Hematopoietic multipotent progenitor cell (in vitro differentiated cells): ENCODE measurements at regions not wholly inside any gene's neighbourhood (a gene's known extent, or its start where the extent isn't known, plus 50 kb on each side); places are given as distances from the start of the nearest gene placed in this dataset.

Experiments used
- DNase-seq, 3 donors: peaks; one replicate each; pipeline ENCODE4 v3.0.0-alpha.2; 2011 to 2015; ENCODE audit warnings: low read depth in 2 of 3, low spot score in 2 of 3

- DNase-seq = no peak
These were observed 79.6 kb upstream of the HMHB1 start for GRCh38 chr5:143732402-143732801.

- no peak for DNase-seq
These were observed 81.7 kb upstream of the HMHB1 start for GRCh38 chr5:143730112-143730801.

- DNase-seq = no peak
These were observed 82.5 kb upstream of the HMHB1 start for GRCh38 chr5:143729334-143729946.

DNA sequence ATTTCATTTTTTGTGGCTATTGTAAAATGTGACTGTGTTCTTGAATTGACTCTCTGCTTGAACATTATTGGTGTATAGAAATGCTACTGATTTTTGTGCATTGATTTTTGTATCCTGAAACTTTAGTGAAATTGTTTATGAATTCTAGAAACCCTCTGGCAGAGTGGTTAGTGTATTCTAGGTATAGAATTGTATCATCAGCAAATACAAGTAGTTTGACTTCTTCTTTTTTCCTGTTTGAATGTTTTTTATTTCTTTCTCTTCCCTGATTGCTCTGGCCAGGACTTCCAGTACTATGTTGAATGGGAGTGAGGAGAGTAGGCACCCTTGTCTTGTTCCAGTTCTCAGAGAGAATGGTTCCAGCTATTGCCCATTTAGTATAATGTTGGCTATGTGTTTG, 88.8 kb upstream of the HMHB1 start:
- no peak for DNase-seq

DNA sequence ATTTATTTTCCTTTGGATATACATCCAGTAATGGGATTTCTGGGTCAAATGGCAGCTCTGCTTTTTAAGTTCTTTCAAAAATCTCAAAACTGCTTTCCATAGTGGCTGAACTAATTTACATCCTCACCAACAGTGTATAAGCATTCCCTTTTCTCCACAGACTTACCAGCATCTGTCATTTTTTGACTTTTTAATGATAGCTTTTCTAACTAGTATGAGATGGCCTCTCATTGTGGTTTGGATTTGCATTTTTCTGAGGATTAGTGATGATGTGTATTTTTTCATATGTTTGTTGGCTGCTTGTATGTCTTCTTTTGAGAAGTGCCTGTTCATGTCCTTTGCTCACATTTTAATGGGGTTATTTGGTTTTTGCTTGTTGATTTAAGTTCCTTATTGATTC, 90.0 kb upstream of the HMHB1 start:
- no peak for DNase-seq

GRCh38 chr5:143720689-143721088, 91.3 kb upstream of the HMHB1 start:
- DNase-seq = no peak

GRCh38 chr5:143717400-143717799, 94.6 kb upstream of the HMHB1 start:
- peak in 2 of 3 donors; percentile 48 to 89 for DNase-seq

DNA sequence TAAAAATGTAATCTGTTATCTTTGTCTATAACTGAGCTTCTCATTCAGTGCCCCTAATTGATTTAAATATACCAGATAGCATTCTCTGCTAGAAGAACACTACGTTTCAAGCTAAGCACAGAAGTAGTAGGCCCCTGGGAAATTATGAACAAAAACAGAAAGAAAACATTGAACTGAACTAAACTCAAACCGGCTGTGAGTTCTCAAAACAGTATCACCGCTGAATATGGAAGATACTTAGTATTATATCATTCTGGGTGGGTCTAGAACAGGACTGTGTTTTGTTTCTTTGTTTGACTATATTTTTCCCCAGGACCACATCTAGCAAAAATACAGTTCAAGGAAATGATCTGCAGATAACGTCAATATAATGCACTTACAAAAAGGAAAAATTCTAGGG, 95.1 kb upstream of the HMHB1 start:
- no peak for DNase-seq

DNA sequence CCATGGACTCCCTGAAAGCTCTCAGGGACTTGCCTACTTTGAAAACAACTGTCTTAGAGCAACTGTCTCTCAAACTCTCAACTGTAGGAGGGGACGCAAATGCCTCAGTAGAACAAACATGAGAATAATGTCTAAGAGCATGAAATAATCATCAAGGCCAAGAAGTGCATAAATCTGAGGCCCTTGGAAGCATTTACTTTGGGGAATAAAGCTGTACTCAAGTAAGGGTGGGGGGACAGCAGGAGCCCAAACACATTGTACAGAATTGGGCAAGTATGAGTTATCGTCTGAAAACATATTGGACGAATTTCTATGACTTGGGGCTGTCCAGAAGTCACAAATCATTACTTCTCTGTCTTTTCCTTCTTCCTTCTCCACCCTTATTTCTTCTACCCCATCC, 96.3 kb upstream of the HMHB1 start:
- no peak for DNase-seq

DNA sequence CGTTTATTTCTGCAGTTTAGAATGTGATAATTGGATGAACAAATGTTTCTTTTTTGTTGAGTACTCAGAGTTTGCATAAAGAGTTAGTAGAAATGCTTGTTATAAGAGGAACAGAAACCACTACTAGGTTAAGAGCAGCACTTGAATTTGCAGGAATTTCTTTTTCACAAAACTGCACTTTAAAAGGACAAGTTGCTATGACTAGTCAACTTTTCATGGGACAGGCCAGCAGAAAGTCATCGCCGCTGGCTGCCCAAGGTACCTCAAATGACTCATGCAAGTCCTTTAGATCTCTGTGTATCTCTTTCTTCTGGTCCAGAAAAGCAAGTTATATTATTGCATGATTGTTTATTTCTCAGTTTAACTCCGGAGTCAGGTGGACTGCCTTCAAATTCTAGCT, 97.3 kb upstream of the HMHB1 start:
- no peak for DNase-seq

DNA sequence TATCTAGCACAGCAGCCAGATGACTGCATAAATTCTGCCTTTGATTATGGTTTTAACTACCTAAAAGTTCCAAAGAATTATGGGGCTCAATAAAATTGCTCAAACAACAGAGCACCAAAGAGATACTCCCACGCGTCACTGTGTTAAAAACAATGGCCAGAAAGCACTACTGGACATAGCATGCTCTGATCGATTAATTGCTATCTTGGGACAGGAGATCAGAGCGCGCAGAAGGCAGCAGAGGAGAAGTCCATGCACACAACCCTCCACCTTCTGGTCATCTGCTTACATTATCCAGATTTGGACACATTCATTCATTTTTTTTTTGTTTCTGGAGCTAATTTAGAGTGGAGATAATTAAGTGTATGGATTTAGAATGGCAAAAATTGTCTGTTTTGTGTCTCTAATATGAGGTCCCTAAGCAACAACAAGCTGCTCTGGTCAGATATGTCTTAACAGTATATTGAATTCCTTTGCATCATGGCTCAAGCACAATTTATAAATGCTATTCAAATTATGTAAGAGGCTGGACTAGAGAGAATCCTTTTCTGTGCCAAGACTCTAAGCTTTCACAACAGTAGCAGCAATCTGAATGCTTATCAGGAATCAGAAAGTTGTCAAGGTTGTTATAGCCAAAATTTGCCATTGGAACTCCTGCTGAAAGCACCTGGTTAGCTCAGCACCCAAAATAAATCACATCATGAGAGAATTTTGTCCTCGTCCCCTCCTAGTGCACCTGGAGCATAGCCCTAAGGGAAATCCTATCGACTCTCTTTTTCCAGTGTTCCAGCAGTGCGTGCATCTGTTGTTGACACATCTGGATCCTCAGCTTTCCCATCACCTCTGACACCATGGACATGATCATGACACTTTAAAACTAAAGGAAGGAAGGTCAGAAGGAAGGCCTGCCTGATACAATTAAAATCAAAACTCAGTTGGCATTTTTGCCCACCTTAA, 98.6 kb upstream of the HMHB1 start:
- DNase-seq = no peak

DNA sequence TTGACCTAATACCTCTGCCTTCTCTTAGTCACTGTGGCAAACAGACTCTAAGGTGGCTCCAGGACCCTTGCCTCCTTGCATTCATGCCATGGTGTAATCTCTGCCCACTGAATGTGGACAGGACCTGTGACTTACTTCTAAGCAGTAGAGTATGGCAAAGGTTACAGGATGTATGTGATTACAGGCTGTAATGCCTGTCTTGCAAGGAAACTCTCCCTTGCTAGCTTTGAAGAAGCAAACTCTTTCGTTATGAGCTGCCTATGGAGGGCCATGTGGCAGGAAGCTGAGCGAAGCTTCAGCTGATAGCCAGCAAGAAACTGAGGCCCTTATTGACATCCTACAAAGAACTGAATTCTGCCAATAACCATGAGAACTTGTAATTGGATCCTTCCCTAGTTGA, 103.3 kb upstream of the HMHB1 start:
- DNase-seq = no peak

DNA sequence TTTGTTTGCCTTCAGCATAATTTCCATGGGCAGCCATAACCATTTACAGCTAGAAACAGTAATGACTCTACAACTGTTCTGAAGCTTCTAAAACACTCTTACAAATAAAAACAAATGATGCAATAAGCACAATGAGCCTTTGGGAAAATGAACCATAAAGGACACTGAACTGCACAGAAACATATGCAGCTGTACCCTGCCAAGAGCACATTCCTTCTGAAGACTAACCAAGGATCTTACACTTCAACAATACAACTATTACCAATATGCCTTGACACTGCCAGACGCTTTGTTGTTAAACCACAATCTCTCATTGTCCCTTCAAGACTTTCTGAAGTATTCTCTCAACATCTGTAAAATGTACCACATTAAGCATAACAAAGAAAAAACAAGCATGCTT, 104.2 kb upstream of the HMHB1 start:
- no peak for DNase-seq

DNA sequence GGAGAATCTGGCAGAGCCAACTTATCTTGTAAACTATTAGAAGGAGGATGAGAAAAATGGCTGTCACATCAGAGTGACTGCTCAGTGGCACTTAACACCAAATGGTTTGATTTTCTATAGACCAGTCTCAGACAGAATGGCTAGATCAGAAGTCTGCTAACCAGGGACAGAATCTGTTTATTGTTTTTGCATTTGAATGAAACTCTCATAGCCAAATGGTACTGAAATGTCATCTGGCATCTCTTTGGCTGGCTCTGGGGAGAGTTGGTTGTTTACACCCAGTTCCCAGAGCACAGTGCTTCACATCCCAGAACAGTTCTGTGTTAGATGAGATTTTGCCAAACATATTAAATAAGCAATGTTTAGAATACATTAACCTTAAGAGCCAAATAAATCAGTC, 106.6 kb upstream of the HMHB1 start:
- DNase-seq = no peak

- no peak for DNase-seq
These were observed 108.3 kb upstream of the HMHB1 start for GRCh38 chr5:143703659-143704058.

DNA sequence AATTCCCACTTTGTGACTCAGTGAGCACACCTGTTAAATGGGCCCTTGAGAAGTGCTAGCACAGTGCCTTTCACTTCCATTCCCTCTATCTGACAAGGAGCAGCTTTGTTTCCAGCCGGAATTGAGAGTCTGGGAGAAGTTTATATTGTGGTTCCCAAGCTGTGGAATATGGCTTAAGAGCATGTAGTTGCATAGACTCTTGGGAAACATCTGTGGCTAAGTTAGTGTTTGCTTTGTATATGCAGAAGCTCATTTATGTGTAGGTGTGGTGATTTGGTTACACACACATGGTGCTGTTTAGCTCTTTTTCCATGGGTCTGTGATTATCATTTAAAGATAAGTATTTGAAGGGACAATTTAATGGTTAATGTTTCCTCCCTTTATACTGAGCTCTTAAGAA, 110.5 kb upstream of the HMHB1 start:
- no peak for DNase-seq

- no peak for DNase-seq
These were observed 111.0 kb upstream of the HMHB1 start for GRCh38 chr5:143700994-143701393.

DNA sequence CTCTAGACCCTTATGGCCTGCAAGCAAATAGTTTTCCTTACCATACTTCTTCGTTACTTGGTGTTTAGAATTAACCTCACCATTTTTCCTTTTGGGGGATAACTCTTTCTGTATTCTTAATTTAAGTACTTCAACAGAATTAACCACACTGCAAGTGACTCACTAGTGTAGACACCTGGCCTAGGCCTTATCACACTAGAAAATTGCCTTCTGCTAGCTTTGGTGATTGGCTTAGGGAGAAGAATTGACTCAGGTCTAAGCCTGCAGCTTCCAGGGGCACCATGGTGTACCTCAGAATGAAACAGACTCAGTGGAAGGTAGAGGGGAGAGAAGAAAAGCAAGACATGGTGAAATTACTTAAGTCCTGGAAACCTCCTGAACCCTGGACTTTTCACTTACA, 112.8 kb upstream of the HMHB1 start:
- no peak for DNase-seq

DNA sequence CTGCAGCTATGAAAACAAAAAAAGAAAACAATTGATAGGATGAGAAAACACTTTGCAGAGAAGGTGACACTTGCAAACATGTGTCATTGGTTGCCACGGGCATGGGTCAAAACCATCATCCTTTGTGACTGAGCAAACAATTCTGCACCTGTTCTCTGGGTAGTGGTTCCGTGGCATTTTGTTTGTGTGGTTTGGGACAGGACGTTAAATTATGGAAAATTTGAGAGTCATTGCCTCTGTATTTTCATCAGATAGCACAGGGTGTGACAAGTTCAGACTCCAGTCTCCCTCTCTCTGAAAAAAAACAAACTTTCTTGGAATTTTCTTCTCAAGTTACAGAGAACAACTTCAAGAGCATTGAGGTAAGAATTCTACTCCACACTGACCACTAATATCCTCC, 113.4 kb upstream of the HMHB1 start:
- DNase-seq = no peak

GRCh38 chr5:143696921-143697320, 115.0 kb upstream of the HMHB1 start:
- DNase-seq = no peak

DNA sequence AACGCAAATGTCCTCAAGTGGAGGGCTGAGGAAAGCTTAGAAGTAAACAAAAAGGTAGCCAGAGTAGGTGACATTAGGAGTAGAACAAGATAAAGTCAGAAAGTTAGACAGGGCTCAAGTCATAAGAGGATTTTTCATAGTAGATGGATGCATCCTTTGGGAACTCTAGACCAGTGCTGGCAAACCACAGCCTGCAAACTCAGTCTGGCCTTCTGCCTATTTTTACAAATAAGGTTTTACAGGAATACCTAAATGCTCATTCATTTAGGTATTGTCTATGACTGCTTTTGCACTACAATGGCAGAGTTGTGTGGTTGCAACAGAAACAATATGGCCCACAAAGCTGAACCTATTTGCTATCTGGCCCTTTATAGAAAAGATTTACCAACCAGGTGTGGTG, 116.0 kb upstream of the HMHB1 start:
- no peak for DNase-seq
